GM21786 (cell line): ENCODE measurements at regions not wholly inside any gene's neighbourhood (a gene's known extent, or its start where the extent isn't known, plus 50 kb on each side); places are given as distances from the start of the nearest gene placed in this dataset.
"Not testable (repeated sequence)": the region's sequence is repeated elsewhere in the genome, so short reads cannot be mapped to it uniquely, and the experiment has no call there.

Source experiments
- ATAC-seq: cut with Tn5 transposase; IDR thresholded peaks from one replicate; pipeline ENCODE4 v1.9.1; 2021; ENCODE audit not compliant: unreplicated experiment

GRCh38 chr5:163252950-163253349 is 184.4 kb upstream of the CCNG1 start:
- no peak for ATAC-seq

GRCh38 chr5:163259495-163259894 is 177.9 kb upstream of the CCNG1 start:
- ATAC-seq = no peak

- ATAC-seq = no peak
Observed at GRCh38 chr5:163260471-163260870, 176.9 kb upstream of the CCNG1 start.

- ATAC-seq = no peak
Observed at GRCh38 chr5:163260961-163261360, 176.4 kb upstream of the CCNG1 start.

- ATAC-seq = no peak
Observed at GRCh38 chr5:163261647-163262269, 175.6 kb upstream of the CCNG1 start.

- ATAC-seq = not testable (repeated sequence)
Observed at GRCh38 chr5:163266249-163266648, 171.1 kb upstream of the CCNG1 start.

GRCh38 chr5:163269624-163270023 is 167.8 kb upstream of the CCNG1 start:
- no peak for ATAC-seq

GRCh38 chr5:163276466-163276865 is 160.9 kb upstream of the CCNG1 start:
- no peak for ATAC-seq

- not testable (repeated sequence) for ATAC-seq
Observed at GRCh38 chr5:163280897-163281296, 156.5 kb upstream of the CCNG1 start.

- no peak for ATAC-seq
Observed at GRCh38 chr5:163281512-163281911, 155.9 kb upstream of the CCNG1 start.

GRCh38 chr5:163293836-163294235 is 143.6 kb upstream of the CCNG1 start:
- ATAC-seq = no peak

GRCh38 chr5:163303718-163304117 is 133.7 kb upstream of the CCNG1 start:
- no peak for ATAC-seq

GRCh38 chr5:163305655-163306054 is 131.7 kb upstream of the CCNG1 start:
- ATAC-seq = no peak

- ATAC-seq = peak; percentile 53
Observed at GRCh38 chr5:163306421-163306820, 131.0 kb upstream of the CCNG1 start.

- ATAC-seq = no peak
Observed at GRCh38 chr5:163309914-163310313, 127.5 kb upstream of the CCNG1 start.

- peak; percentile 70 for ATAC-seq
Observed at GRCh38 chr5:163310997-163311396, 126.4 kb upstream of the CCNG1 start.

- no peak for ATAC-seq
Observed at GRCh38 chr5:163312598-163312997, 124.8 kb upstream of the CCNG1 start.

- ATAC-seq = not testable (repeated sequence)
Observed at GRCh38 chr5:163313049-163313448, 124.3 kb upstream of the CCNG1 start.

GRCh38 chr5:163316374-163316773 is 121.0 kb upstream of the CCNG1 start:
- not testable (repeated sequence) for ATAC-seq

- no peak for ATAC-seq
Observed at GRCh38 chr5:163318707-163319106, 118.7 kb upstream of the CCNG1 start.

- ATAC-seq = no peak
Observed at GRCh38 chr5:163321511-163321910, 115.9 kb upstream of the CCNG1 start.

GRCh38 chr5:163330723-163331668 is 106.4 kb upstream of the CCNG1 start:
- no peak for ATAC-seq
